Fibroblast of peridontal ligament (primary cell): ENCODE measurements at regions not wholly inside any gene's neighbourhood (a gene's known extent, or its start where the extent isn't known, plus 50 kb on each side); places are given as distances from the start of the nearest gene placed in this dataset.
A peak's percentile ranks its signal among the peaks of the same experiment; 100 is the strongest.

ENCODE experiments used
- DNase-seq: peaks from one replicate; pipeline ENCODE4 v3.0.0-alpha.2; 2010; ENCODE audit errors: extremely low read depth

DNA sequence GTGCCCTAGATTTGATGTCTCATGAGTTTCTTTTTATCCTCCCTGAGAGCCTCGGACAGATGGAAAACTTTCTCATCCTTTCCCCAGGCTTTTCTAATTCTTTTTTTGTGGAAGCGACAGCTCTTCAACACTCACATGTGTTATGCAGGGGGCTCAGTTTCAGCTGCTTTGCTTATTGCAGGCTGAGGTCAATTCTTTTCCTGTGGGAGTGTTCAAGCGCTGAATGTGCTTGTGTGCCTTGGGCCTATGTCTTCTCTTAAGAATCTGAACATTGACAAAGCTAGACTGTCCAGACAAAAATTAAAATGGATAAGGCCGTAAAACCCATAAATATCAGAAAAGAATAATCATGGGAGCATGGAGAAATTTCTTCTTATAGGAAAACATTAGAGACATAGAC is 125.2 kb upstream of the STEAP4 start:
- no peak for DNase-seq

DNA sequence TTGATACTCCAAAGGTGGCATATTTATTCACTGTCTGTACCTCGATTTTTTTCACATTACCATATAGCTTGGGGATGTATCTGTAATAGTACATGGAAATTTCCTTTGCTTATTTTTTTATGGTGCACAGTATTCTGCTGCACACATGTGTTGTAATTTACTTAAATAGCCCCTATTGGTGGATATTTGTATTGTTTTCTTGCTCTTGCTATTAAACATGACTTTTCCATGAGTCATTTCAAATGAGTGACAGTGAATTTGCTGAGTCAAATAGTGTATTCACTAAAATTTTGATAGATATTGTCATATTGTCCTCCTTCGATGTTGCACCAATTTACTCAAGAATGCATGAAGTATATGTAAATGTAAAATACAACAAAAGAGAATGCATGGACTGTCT is 122.7 kb upstream of the STEAP4 start:
- DNase-seq = no peak

DNA sequence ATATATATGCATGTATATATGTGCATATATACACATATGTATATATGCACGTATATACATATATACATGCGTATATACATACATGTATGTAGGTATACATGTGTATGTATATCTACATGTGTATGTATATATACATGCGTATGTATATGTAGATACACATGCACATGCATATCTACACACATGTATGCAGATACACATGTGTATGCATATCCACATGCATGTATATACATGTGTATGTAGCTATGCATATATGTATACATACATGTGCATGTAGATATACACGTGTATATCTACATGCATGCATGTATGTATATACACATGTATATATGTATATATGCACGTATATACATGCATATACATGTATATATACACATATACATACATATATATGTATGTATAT is 95.8 kb upstream of the STEAP4 start:
- DNase-seq = no peak

DNA sequence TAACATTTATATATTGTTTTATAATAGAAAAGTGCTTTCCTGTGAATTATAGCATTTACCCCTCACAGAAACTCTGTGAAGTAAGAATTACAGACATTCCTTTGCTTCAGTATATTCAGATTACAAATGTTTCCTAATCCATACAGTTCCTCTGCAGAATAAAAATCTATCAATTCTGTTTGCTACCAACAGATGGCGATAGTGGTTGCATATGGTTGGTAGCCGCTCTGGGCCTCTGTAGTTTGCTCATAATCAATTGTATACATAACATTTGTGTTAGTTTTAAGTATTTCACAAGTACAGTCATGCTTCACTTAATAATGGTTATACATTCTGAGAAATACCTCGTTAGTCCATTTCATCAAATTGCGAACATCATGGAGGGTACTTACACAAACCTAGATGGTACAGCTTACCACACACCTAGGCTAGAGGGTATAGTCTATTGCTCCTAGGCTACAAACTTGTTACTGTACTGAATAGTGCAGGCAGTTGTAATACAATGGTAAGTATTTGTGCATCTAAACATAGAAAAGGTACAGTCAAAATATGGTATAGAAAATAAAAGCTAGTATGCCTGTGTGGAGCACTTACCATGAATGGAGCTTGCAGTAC is 94.4 kb upstream of the STEAP4 start:
- DNase-seq = no peak

DNA sequence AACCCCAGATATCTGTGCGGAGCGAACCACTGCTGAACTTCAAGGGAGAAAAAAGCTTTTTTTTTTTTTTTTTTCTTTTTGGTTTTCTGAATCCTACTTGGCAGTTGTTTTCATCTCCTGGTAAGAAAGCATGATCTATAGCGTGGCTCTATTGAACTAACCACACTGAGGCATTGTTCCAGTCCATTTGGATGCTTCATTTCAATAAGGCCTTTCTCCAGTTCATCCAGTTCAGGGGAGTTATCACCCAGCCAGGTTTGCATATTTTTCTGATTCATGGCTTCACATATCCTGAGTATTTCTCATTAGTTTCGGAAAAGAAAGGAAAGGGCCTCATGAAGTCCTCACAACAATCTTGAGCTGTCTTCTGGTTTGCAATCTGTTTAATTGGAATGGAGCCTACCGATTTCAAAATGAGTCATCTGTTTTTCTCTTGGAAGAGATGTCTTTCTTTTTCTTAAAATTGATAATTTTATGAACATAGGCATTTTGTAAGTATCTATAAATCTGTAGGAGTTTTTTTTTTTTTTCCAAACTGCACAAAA is 93.1 kb upstream of the STEAP4 start:
- DNase-seq = no peak

DNA sequence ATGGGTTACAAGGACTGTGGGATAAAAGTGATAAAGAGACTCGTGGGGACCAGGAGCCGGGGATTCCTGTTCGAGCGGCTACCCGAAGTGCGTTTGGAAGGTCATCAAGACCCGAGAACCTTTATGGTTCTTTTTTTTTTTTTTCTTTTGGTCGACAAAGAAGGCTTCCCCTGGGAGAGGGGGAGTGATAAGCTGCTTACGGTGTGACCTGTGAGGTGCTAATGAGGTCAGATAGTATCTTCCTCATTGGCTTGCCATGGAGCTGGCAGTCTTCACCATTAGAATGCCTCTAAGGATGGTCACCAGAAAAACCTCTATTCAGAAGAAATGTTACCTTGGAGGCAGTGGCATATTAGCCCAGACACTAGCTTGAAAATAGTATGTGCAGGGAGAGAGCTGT is 92.3 kb upstream of the STEAP4 start:
- no peak for DNase-seq

DNA sequence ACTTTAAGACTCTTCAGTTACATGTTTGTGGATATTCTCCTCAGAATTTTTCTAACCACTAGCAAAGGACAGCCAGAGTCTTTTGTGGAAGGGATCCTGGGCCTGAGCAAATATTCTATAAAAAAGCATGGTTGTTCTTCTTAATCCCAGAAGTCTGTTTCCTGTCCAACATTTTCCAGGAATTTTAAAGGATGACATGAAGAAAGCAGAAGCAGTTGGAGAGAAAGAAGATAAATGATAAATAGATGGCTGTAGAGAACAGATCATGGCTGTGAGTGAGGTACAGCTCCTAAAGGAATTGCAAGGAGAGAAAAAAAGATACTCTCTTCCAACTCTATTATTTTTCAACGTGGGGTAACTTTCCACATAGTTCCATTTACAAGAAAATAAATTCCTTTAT is 91.8 kb upstream of the STEAP4 start:
- no peak for DNase-seq

DNA sequence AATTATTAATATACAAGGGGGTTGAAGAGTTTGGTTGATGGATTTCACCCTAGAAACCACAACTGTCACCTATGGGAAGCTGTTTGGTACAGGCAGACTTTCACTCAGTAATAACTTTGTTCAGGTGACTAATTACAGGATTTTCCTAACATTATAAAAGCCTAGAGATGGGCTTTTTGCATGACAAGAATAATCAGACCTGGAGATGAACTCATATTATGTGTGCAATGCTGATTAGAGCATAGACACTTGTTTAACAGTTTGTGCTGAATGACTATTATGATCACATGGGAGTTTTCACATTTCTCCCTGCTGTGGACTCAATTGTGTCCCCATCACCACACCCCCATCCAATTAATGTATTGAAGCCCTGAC is 90.2 kb upstream of the STEAP4 start:
- no peak for DNase-seq

DNA sequence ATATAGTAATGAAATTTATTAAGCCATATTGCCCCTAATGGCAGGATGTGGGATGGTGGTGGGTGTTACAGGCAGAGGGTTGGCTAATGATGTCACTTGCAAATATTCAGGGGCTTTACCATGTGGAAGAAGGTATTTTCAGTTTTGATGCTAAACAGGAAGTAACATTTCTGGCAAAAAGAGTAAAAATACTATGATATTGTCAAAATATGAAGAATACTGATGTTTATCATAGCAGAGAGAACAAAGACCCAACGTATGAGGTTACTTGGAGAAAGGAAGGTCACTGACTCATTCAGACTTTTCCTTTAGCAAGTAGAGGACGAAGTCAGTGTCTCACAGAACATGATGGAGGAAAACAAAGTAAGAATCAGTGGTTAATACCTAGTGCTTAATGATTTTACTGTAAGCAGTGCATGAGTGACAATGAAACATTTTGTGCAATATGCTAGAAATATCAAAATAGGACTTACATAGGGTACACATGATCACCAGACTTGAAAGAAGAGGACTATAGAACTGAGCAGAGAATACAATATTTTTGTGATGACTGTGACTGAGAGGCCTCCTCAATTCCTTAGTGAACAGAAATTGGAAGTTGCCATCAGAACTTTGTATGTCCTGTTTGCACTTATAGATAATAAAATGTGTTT is 89.7 kb upstream of the STEAP4 start:
- no peak for DNase-seq

DNA sequence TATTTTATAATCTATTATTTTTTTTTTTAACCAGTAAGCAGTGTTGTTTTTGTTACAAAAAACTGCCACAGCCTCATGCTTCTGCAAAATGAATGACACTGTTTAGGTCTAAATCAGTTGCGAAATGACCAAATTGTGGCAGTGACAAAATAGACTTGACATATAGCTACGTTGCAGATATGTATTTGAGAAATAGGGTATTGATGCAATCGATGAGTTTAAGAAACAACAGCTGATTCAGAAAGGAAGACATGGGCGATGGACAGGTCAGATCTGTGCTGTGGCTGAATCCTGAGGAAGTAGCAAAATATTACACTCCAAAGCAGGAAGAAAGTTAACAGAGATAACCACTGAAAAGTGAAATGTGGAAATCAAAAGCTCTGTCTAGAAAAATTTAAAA is 89.0 kb upstream of the STEAP4 start:
- DNase-seq = no peak

DNA sequence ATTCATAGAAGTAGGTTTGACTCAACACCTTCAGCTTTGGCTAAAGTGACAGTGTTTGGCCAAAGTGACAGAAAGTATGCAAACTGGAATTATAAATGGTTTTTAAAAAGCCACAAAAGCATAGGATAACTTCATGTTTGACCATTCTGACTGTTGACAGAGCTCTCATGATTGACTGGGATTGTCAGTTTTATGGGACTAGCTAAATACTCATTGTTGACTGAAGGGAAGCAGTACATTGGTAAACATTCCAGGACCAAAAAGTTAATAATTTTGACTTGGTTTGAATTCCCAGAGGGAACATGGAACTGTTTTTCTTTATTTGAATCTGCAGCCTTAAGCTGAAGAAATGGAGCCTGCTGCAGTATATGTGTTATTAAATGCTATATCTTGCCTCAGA is 84.6 kb upstream of the STEAP4 start:
- DNase-seq = no peak

DNA sequence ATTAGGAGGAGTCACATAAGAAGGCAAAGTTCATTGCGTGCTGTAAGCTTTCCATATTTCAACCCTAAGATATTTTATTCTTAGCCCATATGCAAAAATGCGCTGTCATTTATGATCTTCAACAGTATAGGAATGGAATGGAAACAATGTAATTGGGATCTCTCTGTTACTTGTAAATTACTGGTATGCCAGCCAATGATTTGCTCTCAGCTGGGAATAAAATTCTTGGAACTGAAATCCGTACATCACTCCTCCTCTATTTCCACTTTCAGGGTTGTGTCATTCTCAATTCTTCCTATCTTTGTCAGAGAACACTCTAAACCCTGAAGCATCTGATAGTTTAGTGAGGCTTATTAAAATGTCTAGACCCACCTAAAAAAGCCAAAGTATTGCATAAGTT is 80.7 kb upstream of the STEAP4 start:
- DNase-seq = no peak

DNA sequence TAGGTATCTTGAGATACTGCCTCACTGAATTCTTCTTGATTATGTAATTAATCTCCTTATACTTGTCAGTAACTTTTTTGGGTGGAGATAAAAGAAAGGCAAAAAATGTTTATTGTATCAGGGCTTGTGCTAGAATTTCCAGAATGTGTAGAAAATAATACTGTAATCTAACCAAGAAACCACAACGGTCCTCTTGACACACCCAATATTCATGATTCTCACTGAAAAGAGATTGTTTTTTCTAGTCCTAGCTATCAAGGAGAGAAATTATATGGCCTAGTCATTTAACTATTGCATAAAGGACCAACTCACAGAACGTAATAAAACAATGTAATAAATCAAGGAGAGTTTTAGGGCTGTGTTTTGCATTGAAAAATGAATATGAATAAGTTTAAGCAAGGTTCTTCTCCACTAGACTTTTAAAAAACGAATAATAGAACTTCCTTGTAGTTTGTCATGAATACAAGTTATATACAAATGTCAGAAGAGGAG is 80.0 kb upstream of the STEAP4 start:
- DNase-seq = no peak

DNA sequence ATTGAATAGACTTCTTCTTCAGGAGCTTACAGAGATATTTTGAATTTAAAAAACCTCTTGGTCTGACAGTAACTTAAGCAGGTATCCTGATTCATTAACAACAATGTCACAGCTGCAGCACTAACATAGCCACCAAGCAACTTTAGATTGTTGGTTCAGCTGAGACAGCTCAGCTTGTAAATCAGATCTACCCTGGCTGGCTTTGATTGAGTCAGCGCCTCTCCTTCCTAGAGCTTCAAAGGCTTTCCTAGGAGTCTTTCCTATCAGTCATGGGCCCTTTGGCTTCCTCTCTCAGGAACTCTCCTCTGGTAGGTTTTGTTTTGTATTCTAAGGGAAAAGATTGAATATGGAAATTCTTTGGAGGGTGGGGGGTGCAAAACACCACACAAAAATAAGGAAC is 70.7 kb upstream of the STEAP4 start:
- DNase-seq = no peak

DNA sequence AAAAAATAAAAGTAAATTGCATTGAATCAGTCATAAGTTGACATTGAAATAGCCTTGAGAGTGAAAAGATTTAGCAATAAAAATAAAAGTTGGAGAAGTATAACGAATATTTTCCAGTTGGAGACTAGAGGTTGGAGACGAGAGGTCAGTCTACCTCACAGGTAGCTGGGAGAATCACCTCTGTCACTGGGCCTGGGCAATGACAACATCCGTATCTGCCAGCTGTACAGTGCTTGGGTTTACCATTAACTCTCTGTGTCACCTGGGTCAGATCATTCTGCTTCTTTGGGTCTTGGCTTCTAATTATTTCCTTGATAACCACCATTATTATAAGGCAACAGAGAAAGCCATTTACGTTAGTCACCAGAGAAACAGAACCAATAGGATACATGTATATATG is 62.0 kb upstream of the STEAP4 start:
- no peak for DNase-seq

DNA sequence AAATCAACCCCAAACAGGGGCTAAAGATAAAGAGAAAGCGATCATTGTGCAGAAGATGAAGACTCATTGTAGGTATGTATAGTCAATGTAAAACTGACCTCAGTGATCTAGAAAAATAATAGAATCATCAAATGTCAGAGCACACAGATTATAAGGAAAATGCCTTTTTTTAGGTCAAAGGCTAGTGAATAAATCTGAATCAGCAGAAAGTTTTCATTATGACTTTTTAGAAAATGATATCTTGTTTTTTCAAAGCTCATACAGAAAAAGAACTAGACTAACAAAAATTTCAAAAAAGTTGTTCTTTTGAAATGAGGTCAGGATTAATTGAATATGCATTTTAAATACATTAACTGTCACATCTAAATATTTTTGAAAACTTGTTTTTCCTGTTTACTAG is 60.2 kb upstream of the STEAP4 start:
- DNase-seq = no peak

DNA sequence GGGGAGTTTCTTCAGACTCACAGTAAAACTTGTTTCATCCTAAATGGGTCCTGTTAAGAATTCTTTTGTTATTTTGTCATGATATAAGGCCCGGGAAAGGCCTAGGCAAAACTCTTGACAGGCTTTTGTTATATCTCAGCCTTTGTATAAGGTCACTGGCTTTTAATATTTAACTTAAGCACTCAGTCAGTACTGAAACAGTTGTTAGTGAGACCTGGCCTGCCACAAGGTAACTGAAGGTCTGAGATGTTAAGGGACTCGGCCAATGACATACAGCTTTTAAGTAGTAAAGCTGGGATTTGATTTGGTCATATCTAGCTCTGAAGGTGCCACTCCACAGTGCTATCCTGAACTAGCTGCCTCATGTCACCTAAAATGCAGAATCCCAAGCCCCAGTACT is 57.2 kb upstream of the STEAP4 start:
- no peak for DNase-seq

DNA sequence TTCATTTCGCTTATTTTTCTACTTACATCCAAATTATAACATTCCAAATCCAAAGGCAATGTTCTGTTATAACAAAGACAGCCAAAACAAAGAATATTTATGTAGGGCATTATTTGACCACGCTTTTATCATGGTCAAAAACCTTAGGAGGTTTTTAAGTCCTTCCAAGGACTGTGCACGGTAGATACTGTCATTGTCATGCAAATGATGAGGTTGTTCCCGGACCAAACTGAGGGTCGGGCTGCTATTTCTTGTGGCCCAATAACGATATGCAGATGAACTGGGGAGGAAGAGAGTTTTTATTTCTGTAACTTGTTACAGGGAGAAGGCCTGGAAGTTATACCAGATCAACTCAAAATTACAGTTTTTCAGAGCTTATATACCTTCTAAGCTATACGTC is 56.6 kb upstream of the STEAP4 start:
- no peak for DNase-seq

DNA sequence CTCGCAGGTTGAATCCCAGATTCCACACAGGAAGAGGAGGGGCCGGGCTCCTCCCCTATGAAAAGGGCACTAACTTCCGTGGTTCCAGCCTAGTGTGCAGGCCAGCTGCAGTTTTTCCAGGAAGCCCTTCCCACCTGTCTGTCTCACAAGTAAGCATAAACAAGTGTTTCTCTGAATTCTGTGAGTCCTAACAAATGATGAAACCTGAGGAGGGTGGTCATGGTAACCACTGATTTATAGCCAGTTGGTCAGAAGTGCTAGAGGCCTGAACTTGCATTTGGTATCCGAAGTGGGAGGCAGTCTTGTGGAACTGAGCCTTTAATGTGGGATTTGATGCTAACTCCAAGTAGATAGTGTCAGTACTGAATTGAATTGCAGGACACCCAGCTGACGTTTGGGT is 54.7 kb upstream of the STEAP4 start:
- no peak for DNase-seq

DNA sequence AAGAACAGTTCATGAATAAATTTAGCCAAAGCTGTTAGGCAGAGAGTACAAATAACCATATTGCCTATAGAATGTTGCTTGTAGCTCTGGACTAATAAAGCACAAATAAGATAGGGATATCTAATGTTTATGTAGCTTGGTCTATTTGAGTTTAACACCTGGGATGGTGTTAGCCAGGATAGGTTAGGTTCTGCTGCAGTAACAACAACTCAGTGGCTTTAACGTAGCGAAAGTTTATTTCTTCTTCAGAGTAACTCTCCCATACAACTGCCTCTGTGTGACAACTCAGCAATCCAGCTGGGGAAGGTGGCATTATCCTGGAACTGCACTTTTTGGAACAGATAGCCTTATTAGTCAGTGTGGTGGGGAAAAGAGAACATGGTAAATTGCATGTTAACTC is 52.2 kb upstream of the STEAP4 start:
- DNase-seq = no peak

DNA sequence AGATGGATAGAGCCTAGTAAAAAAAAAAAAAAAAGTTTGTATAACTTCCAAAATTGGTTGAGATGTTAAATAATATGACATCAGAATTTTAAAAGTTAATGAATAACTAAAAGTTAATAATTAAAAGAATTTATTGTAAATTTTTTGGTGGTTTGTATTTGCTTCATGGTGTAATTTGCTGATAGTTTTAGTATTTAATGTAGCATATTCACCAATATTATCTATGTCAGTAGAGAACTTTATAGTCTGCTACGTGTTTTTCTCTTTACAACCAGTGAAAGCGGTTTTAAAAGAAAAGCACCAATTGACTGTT is 51.8 kb upstream of the STEAP4 start:
- DNase-seq = no peak

DNA sequence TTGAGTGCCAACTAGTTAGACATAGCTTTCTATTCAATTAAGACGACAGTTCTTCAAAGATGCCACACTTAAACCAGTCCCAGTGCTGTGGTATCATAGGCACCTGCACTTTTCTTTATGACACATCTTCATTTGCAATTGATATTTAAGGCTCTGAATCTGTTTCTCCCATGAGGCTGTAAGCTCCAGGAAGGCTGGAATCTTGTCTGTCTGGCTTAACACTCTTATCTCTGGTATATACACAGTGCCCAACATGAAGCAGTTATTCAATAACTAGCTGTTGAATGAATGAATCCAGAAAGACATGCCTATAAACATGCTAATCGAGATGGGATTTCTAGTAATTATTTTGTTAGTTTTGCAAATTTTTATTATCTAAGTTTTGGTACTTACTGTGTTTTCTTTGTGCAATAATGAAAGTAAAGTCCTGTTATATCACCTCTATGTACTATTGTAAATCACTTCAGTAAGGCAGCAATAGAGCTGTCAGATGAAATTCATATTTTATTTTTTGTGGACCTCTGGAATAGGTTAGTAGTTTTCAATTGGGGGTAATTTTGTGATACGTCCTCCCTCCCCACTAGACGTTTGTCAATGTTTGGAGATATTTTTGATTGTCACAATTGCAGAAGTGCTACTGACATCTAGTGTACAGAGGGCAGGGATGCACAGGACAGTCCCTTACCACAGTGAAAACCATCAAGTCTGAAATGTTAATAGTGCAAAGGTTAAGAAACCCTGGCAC is 51.3 kb upstream of the STEAP4 start:
- peak; percentile 30 for DNase-seq

DNA sequence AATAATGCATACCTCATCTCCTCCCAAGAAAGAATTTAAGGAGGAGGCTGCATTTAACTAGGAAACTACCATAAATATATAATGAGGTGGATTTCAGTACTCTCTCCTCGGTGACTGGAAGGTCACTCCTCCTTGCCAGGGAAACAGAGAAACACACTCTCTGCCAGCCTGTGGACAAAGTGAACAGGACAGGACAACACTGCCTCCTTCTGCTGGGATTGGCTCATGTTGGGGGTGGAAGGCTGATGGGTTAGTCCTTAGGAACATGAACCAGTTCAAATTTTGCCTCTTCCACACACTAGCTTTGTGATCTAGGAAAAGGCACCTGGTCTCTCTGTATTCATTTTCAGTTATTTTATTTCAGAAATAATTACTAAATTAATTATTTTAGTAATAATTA is 50.6 kb upstream of the STEAP4 start:
- peak; percentile 18 for DNase-seq
